A549 (cell line): ENCODE measurements at regions not wholly inside any gene's neighbourhood (a gene's known extent, or its start where the extent isn't known, plus 50 kb on each side); places are given as distances from the start of the nearest gene placed in this dataset.

Experiments
- ATAC-seq, 2 experiments: fragments of 200-7000 bp in 1 of 2; fragments of >200 bp in 1 of 2; cut with Nextera tagmentation in 1 of 2; cut with Tn5 transposase in 1 of 2; 3 replicates each; pipeline versions ENCODE4 v1.8.0 to v1.9.1; 2018 to 2020; ENCODE audit warnings: mild to moderate bottlenecking in 1 of 2, moderate library complexity in 1 of 2
- CTCF ChIA-PET: fragments of 300-600 bp; sonication (Branson Sonifier 250); formaldehyde crosslinking; extraction: SDS; loops from one replicate; lab custom pipeline; 2021; ENCODE audit warnings: antibody characterized with exemption, inconsistent platforms; lab: Yijun Ruan, JAX
- POLR2A ChIA-PET: fragments of 350-600 bp; formaldehyde crosslinking; extraction: SDS; loops from one replicate; lab custom pipeline; 2021; ENCODE audit warnings: antibody characterized with exemption, inconsistent platforms; lab: Yijun Ruan, JAX
- DNase-seq, 2 experiments: peaks; one replicate each; pipeline versions ENCODE4 v3.0.0 to v3.0.0-alpha.2; 2011 to 2016; ENCODE audit warnings: low read depth in 1 of 2, low spot score in 1 of 2
- FAIRE-seq: peaks from 2 replicates; lab custom pipeline; 2011; peaks lifted over from hg19 to GRCh38; lab: Jason Lieb, UNC
- H3K27ac ChIP-seq, 2 experiments: fragments of >200 bp; sonication (Bioruptor Twin); formaldehyde crosslinking; 3 replicates each; pipeline ENCODE4 v1.5.1; 2016 to 2017
- H3K4me1 ChIP-seq: fragments of >200 bp; sonication (Bioruptor Twin); formaldehyde crosslinking; 3 replicates; pipeline ENCODE4 v1.6.1; 2016
- H3K4me2 ChIP-seq: fragments of >200 bp; sonication (Bioruptor Twin); formaldehyde crosslinking; 3 replicates; pipeline ENCODE4 v1.6.1; 2016
- H3K4me3 ChIP-seq: fragments of >200 bp; sonication (Bioruptor Twin); formaldehyde crosslinking; 3 replicates; pipeline ENCODE4 v1.5.1; 2016
- H3K9me3 ChIP-seq: fragments of >200 bp; sonication (Bioruptor Twin); formaldehyde crosslinking; 3 replicates; pipeline ENCODE4 v1.6.1; 2016
- BCL3 ChIP-seq: fragments of >200 bp; sonication (Bioruptor Twin); formaldehyde crosslinking; IDR thresholded peaks from 3 replicates; pipeline ENCODE4 v1.6.1; 2016
- CHD4 ChIP-seq: fragments of 200-600 bp; sonication (generic); IDR thresholded peaks from 2 replicates; pipeline ENCODE4 v1.6.1; 2016; ENCODE audit warnings: antibody characterized with exemption, mild to moderate bottlenecking, borderline replicate concordance
- CTCF ChIP-seq: fragments of >200 bp; sonication (Bioruptor Twin); formaldehyde crosslinking; IDR thresholded peaks from 3 replicates; pipeline ENCODE4 v1.5.1; 2016
- E2F6 ChIP-seq: IDR thresholded peaks from 2 replicates; pipeline ENCODE4 v1.6.1; 2012; ENCODE audit warnings: low read depth, borderline replicate concordance
- ESRRA ChIP-seq: fragments of 150-350 bp; IDR thresholded peaks from 2 replicates; pipeline ENCODE4 v1.6.1; 2014; ENCODE audit warnings: mild to moderate bottlenecking, low read length, borderline replicate concordance
- FOSB ChIP-seq: fragments of 250-450 bp; sonication (Bioruptor Pico); IDR thresholded peaks from 2 replicates; pipeline ENCODE4 v1.5.0; 2020; ENCODE audit warnings: mild to moderate bottlenecking, moderate library complexity
- HDAC2 ChIP-seq: fragments of 200-600 bp; sonication (generic); IDR thresholded peaks from 2 replicates; pipeline ENCODE4 v1.6.1; 2016
- HES2 ChIP-seq: fragments of >200 bp; sonication (Bioruptor Twin); formaldehyde crosslinking; IDR thresholded peaks from 2 replicates; pipeline ENCODE4 v1.6.1; 2016
- HOXA7 ChIP-seq: fragments of 250-450 bp; sonication (Bioruptor Pico); IDR thresholded peaks from 2 replicates; pipeline ENCODE4 v1.5.0; 2020; ENCODE audit warnings: mild to moderate bottlenecking, moderate library complexity
- HOXB13 ChIP-seq: fragments of 250-450 bp; sonication (Bioruptor Pico); IDR thresholded peaks from 2 replicates; pipeline ENCODE4 v1.5.0; 2020; ENCODE audit warnings: low read depth, mild to moderate bottlenecking, moderate library complexity
- JUN ChIP-seq, 2 experiments: fragments of >200 bp; sonication (Bioruptor Twin); formaldehyde crosslinking; IDR thresholded peaks; 2 replicates in 1 of 2; 3 replicates in 1 of 2; pipeline ENCODE4 v1.6.1; 2016 to 2017
- JUNB ChIP-seq: fragments of >200 bp; sonication (Bioruptor Twin); formaldehyde crosslinking; IDR thresholded peaks from 2 replicates; pipeline ENCODE4 v1.6.1; 2016
- KDM1A ChIP-seq: fragments of 200-600 bp; sonication (generic); IDR thresholded peaks from 2 replicates; pipeline ENCODE4 v1.6.1; 2016; ENCODE audit warnings: low read depth, mild to moderate bottlenecking
- PBX3 ChIP-seq: IDR thresholded peaks from 2 replicates; pipeline ENCODE4 v1.6.1; 2012
- RARB ChIP-seq: fragments of 250-450 bp; sonication (Bioruptor Pico); IDR thresholded peaks from 2 replicates; pipeline ENCODE4 v1.8.0; 2021; ENCODE audit warnings: mild to moderate bottlenecking, moderate library complexity
- RCOR1 ChIP-seq: fragments of 150-350 bp; IDR thresholded peaks from 2 replicates; pipeline ENCODE4 v1.6.1; 2014; ENCODE audit warnings: antibody characterized with exemption, low read length, low read depth
- RFX5 ChIP-seq: fragments of 450-650 bp; IDR thresholded peaks from 2 replicates; pipeline ENCODE4 v1.7.1; 2014; ENCODE audit warnings: antibody characterized with exemption, mild to moderate bottlenecking, moderate library complexity
- SMC3 ChIP-seq: fragments of >200 bp; sonication (Bioruptor Twin); formaldehyde crosslinking; IDR thresholded peaks from 3 replicates; pipeline ENCODE4 v1.6.1; 2018; ENCODE audit warnings: inconsistent platforms
- SREBF2 ChIP-seq: fragments of 450-650 bp; IDR thresholded peaks from 2 replicates; pipeline ENCODE4 v1.6.1; 2014; ENCODE audit warnings: mild to moderate bottlenecking, moderate library complexity
- ZFP36 ChIP-seq: fragments of 450-650 bp; IDR thresholded peaks from 2 replicates; pipeline ENCODE4 v1.6.1; 2014; ENCODE audit warnings: borderline replicate concordance; ENCODE audit not compliant: partially characterized antibody
- ZNF302 ChIP-seq: fragments of 250-450 bp; sonication (Bioruptor Pico); IDR thresholded peaks from 2 replicates; pipeline ENCODE4 v1.9.0; 2021; ENCODE audit warnings: inconsistent platforms, mild to moderate bottlenecking, moderate library complexity
- WGBS: methylation state at CpG from one replicate; pipeline ENCODE4 v1.1.6; 2017; ENCODE audit errors: missing lambda C conversion rate; 5-methylcytosine and 5-hydroxymethylcytosine counted together
- TF ChIP-seq, protein P1 (sequence below): fragments of 250-450 bp; sonication (Bioruptor Pico); IDR thresholded peaks from 2 replicates; pipeline ENCODE4 v1.5.0; 2021; ENCODE audit warnings: mild to moderate bottlenecking, moderate library complexity, borderline replicate concordance

- TF ChIP-seq, protein P1, sequence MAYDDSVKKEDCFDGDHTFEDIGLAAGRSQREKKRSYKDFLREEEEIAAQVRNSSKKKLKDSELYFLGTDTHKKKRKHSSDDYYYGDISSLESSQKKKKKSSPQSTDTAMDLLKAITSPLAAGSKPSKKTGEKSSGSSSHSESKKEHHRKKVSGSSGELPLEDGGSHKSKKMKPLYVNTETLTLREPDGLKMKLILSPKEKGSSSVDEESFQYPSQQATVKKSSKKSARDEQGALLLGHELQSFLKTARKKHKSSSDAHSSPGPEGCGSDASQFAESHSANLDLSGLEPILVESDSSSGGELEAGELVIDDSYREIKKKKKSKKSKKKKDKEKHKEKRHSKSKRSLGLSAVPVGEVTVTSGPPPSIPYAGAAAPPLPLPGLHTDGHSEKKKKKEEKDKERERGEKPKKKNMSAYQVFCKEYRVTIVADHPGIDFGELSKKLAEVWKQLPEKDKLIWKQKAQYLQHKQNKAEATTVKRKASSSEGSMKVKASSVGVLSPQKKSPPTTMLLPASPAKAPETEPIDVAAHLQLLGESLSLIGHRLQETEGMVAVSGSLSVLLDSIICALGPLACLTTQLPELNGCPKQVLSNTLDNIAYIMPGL, result no peak
- TF ChIP-seq RCOR1, result no peak
- TF ChIP-seq JUN (IDR thresholded peaks at IDR 0.05), result no peak
- no peak for TF ChIP-seq PBX3
- no peak for TF ChIP-seq CTCF
- TF ChIP-seq ZNF302 (CRISPR knock-in tag), result no peak
- TF ChIP-seq ZFP36, result no peak
These were observed 764.9 kb downstream of the LIG4 start (continued) for GRCh38 chr13:107450431-107450830.

GRCh38 chr13:107447591-107447990, 767.7 kb downstream of the LIG4 start:
- WGBS, result 0% methylated on average over 4 of the region's 4 CpGs
- Histone ChIP-seq H3K9me3 (no peaks in the 10 kb centered on the region), H3K27ac (no peak overlapping the region), H3K4me2 (no peak overlapping the region), H3K4me3 (no peak overlapping the region), H3K4me1 (no peaks in the 10 kb centered on the region)
- no peak for TF ChIP-seq FOSB (CRISPR knock-in tag)
- no peak for TF ChIP-seq HES2
- TF ChIP-seq SMC3, result no peak
- TF ChIP-seq RFX5, result no peak
- no peak for TF ChIP-seq JUNB
- TF ChIP-seq ESRRA, result no peak
- no peak for TF ChIP-seq HOXB13
- TF ChIP-seq RARB (CRISPR knock-in tag), result no peak
- TF ChIP-seq E2F6, result no peak
- no peak for TF ChIP-seq PBX3
- no peak for TF ChIP-seq SREBF2
- no peak for TF ChIP-seq KDM1A
- no peak for TF ChIP-seq HOXA7 (CRISPR knock-in tag)
- TF ChIP-seq HDAC2, result no peak
- TF ChIP-seq CHD4, result no peak
- no peak for TF ChIP-seq JUN (IDR thresholded peaks at IDR 0.05)
- TF ChIP-seq BCL3, result no peak
- POLR2A ChIA-PET, result no interaction called here
- CTCF ChIA-PET, result no interaction called here
- DNase-seq (no peak), FAIRE-seq (no peak), ATAC-seq (no peak)
